OCI-LY1 (cell line): ENCODE measurements at regions not wholly inside any gene's neighbourhood (a gene's known extent, or its start where the extent isn't known, plus 50 kb on each side); places are given as distances from the start of the nearest gene placed in this dataset.

Experiments used
- EZH2 ChIP-seq: fragments of 200-600 bp; sonication (generic), shearing (Covaris generic); IDR thresholded peaks from 2 replicates; pipeline ENCODE4 v1.8.0; 2017; ENCODE audit warnings: borderline replicate concordance, mixed run types, mild to moderate bottlenecking, antibody characterized with exemption, low read length, moderate library complexity, mixed read lengths
- TF ChIP-seq, protein P1 (sequence below): fragments of 200-600 bp; sonication (generic), shearing (Covaris generic); IDR thresholded peaks from 2 replicates; pipeline ENCODE4 v1.5.1; 2017; ENCODE audit warnings: mild to moderate bottlenecking, antibody characterized with exemption, low read length, moderate library complexity, mixed read lengths

DNA sequence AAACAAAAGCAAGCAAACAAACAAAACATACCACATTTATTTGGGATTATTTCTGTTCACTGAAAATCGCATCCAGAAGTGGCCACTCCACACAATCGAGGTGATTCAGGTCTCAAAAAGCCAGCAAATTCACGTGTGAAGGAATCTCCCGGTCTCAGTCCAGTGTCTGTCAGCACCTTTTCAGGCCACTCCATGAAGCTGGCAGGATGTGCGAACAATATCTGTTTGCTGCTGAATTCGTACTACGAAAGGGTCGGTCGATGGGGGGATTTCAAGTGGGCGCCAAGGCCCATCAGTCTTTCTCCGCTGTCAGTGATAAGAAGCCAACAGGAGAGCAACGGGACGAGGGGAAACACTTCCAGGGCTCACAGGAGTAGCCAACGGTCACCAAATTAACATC lies 505.1 kb downstream of the IRX1 start:
- no peak for TF ChIP-seq EZH2
- TF ChIP-seq, protein P1, sequence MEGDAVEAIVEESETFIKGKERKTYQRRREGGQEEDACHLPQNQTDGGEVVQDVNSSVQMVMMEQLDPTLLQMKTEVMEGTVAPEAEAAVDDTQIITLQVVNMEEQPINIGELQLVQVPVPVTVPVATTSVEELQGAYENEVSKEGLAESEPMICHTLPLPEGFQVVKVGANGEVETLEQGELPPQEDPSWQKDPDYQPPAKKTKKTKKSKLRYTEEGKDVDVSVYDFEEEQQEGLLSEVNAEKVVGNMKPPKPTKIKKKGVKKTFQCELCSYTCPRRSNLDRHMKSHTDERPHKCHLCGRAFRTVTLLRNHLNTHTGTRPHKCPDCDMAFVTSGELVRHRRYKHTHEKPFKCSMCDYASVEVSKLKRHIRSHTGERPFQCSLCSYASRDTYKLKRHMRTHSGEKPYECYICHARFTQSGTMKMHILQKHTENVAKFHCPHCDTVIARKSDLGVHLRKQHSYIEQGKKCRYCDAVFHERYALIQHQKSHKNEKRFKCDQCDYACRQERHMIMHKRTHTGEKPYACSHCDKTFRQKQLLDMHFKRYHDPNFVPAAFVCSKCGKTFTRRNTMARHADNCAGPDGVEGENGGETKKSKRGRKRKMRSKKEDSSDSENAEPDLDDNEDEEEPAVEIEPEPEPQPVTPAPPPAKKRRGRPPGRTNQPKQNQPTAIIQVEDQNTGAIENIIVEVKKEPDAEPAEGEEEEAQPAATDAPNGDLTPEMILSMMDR = no peak
